Activated CD8-positive, alpha-beta memory T cell treated with anti-CD3 and anti-CD28 coated beads for 48 hours (primary cell): ENCODE measurements at regions not wholly inside any gene's neighbourhood (a gene's known extent, or its start where the extent isn't known, plus 50 kb on each side); places are given as distances from the start of the nearest gene placed in this dataset.

Experiments
- DNase-seq, 3 experiments: peaks; one replicate each; pipeline ENCODE4 v3.0.0-alpha.2; 2020; ENCODE audit warnings: low read depth in 2 of 3, low spot score in 2 of 3

GRCh38 chr2:37425408-37425807, 81.0 kb downstream of the QPCT start:
- DNase-seq = no peak

GRCh38 chr2:37427241-37427640, 82.8 kb downstream of the QPCT start:
- no peak for DNase-seq

- DNase-seq = no peak
Observed at GRCh38 chr2:37436323-37436722, 91.9 kb downstream of the QPCT start.

GRCh38 chr2:37439131-37439642, 94.8 kb downstream of the QPCT start:
- no peak for DNase-seq

- no peak for DNase-seq
Observed at GRCh38 chr2:37441055-37441454, 96.6 kb downstream of the QPCT start.

GRCh38 chr2:37443082-37443481, 98.7 kb downstream of the QPCT start:
- no peak for DNase-seq

GRCh38 chr2:37447446-37447845, 103.0 kb downstream of the QPCT start:
- no peak for DNase-seq

GRCh38 chr2:37448342-37449120, 104.1 kb downstream of the QPCT start:
- DNase-seq = no peak

- no peak for DNase-seq
Observed at GRCh38 chr2:37449761-37450296, 105.4 kb downstream of the QPCT start.

- no peak for DNase-seq
Observed at GRCh38 chr2:37453027-37453426, 108.6 kb downstream of the QPCT start.

GRCh38 chr2:37454851-37455762, 110.7 kb downstream of the QPCT start:
- no peak for DNase-seq

GRCh38 chr2:37456479-37456878, 112.0 kb downstream of the QPCT start:
- DNase-seq = no peak

- DNase-seq = no peak
Observed at GRCh38 chr2:37457401-37457901, 113.0 kb downstream of the QPCT start.

GRCh38 chr2:37458133-37458532, 113.7 kb downstream of the QPCT start:
- no peak for DNase-seq

- no peak for DNase-seq
Observed at GRCh38 chr2:37459095-37459981, 114.9 kb downstream of the QPCT start.

GRCh38 chr2:37460896-37461229, 116.4 kb downstream of the QPCT start:
- DNase-seq = no peak

- DNase-seq = no peak
Observed at GRCh38 chr2:37464067-37464466, 119.6 kb downstream of the QPCT start.

GRCh38 chr2:37466533-37467222, 122.2 kb downstream of the QPCT start:
- DNase-seq = no peak

- DNase-seq = no peak
Observed at GRCh38 chr2:37468170-37468569, 123.7 kb downstream of the QPCT start.

- DNase-seq = no peak
Observed at GRCh38 chr2:37469126-37469525, 124.7 kb downstream of the QPCT start.
